ENCODE measurements at regions not wholly inside any gene's neighbourhood (a gene's known extent, or its start where the extent isn't known, plus 50 kb on each side); places are given as distances from the start of the nearest gene placed in this dataset.
A peak's percentile ranks its signal among the peaks of the same experiment; 100 is the strongest.

DNA sequence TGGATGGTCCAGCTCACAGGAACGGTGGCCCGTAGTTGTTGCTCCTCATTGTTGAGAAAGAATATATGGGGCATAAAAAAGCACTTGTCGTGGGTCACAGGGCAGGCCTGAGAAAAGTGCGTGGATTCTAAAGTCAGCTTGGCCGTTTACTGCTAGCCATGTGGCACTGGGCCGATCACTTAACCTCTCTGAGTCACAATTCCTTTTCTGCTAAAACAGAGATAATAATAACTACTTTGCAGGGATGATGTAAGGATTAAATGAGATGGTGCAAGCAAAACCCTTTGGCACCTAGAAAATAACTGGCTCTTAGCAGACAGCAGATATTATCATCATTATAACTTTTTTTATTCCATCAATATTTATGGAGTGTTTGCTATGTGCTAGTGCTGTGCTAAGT, 579.7 kb downstream of the CCDC171 start:
- Histone ChIP-seq H3K4me3 (replicated peaks; ENCODE audit: low read depth, low read length) (no peak overlapping the region), H3K36me3 (ENCODE audit: control insufficient read depth, insufficient read depth, low read length) (no peaks in the 10 kb centered on the region), H3K27me3 (replicated peaks; ENCODE audit: control insufficient read depth, insufficient read depth, low read length) (no peaks in the 10 kb centered on the region)
- TF ChIP-seq, protein P1, sequence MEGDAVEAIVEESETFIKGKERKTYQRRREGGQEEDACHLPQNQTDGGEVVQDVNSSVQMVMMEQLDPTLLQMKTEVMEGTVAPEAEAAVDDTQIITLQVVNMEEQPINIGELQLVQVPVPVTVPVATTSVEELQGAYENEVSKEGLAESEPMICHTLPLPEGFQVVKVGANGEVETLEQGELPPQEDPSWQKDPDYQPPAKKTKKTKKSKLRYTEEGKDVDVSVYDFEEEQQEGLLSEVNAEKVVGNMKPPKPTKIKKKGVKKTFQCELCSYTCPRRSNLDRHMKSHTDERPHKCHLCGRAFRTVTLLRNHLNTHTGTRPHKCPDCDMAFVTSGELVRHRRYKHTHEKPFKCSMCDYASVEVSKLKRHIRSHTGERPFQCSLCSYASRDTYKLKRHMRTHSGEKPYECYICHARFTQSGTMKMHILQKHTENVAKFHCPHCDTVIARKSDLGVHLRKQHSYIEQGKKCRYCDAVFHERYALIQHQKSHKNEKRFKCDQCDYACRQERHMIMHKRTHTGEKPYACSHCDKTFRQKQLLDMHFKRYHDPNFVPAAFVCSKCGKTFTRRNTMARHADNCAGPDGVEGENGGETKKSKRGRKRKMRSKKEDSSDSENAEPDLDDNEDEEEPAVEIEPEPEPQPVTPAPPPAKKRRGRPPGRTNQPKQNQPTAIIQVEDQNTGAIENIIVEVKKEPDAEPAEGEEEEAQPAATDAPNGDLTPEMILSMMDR (IDR thresholded peaks at IDR 0.05; ENCODE audit: insufficient read depth, low read length, poor library complexity, severe bottlenecking), result no peak
- DNase-seq (ENCODE audit: extremely low read depth, insufficient read length), result no peak

DNA sequence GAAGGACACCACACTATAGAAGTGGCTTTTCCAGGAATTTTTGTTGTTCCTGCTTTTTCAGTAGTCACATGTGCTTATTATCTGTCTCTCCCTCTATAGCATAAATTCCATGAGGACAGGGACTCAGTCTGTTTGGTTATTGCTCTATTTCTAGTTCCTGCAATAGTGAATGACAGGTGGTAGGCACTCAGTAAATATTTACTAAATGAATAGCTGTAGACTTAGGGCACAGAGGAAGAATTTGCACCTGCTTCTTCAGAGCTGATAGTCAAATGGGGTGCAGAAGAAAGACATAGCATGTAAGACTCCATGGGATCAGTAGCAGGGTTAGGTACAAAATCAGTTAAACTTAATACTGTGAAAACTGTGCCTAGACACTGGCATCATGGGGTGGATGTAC, 580.2 kb downstream of the CCDC171 start:
- Histone ChIP-seq H3K27me3 (replicated peaks; ENCODE audit: control insufficient read depth, insufficient read depth, low read length) (no peaks in the 10 kb centered on the region), H3K4me3 (replicated peaks; ENCODE audit: low read depth, low read length) (no peak overlapping the region), H3K36me3 (ENCODE audit: control insufficient read depth, insufficient read depth, low read length) (no peaks in the 10 kb centered on the region)
- no peak for DNase-seq (ENCODE audit: extremely low read depth, insufficient read length)
- TF ChIP-seq, protein P1 (IDR thresholded peaks at IDR 0.05; ENCODE audit: insufficient read depth, low read length, poor library complexity, severe bottlenecking), result no peak

DNA sequence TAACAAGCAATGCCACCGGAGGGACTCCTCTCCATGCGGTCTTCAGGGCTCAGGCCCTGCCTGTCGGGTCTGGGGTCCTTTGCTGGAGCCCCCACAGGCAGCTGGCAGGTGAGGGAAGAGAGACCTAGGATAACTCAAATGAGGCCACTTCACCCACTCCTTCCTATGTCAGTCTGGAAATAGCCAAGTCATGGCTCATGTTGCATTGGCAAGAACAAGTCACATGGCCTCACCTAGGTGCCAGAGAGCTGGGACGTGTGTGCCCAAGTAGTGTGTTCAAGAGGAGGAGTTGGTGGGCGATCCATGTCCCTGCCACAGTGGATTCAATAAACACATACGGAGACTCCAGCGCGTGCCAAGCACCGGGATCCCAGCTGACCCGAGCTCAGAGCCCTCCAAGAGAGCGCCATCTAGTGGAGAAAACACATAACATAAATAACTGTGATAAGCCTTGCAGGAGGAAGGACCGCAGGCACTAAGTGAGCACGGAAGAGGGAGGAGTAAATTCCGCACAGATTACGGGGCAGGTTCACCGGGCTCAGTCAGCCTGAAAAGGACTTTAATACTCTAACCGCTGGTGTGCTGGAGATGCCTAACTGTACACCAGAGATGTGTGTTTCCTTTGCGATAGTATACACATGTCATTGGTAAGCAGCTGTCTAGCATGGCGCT, 580.8 kb downstream of the CCDC171 start:
- no peaks in the 10 kb centered on the region for H3K27me3 ChIP-seq (replicated peaks; ENCODE audit: control insufficient read depth, insufficient read depth, low read length)
- TF ChIP-seq, protein P1 (IDR thresholded peaks at IDR 0.05; ENCODE audit: insufficient read depth, low read length, poor library complexity, severe bottlenecking), result peak; percentile 67
- no peaks in the 10 kb centered on the region for H3K36me3 ChIP-seq (ENCODE audit: control insufficient read depth, insufficient read depth, low read length)
- peak; percentile 33 for DNase-seq (ENCODE audit: extremely low read depth, insufficient read length)
- no peak overlapping the region for H3K4me3 ChIP-seq (replicated peaks; ENCODE audit: low read depth, low read length)

DNA sequence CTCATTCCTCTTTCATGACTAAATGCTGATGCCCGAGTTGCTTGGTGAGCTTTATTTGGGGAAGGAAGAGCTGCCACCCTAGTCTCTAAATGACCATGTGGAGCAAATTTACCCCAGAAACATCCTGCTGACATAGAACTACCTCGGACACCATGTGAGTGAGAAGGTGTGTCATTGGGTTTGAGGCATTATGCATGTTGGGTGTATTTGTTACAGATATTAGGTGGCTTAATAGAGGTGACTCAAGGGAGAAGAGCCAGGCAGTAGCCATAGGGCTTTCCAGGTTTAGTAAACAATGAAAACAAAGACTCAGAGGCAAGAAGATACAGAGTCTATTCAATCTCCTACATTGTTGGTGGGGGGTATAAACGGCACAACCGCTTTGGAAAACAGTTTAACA, 581.5 kb downstream of the CCDC171 start:
- no peak overlapping the region for H3K4me3 ChIP-seq (replicated peaks; ENCODE audit: low read depth, low read length)
- TF ChIP-seq, protein P1 (IDR thresholded peaks at IDR 0.05; ENCODE audit: insufficient read depth, low read length, poor library complexity, severe bottlenecking), result no peak
- DNase-seq (ENCODE audit: extremely low read depth, insufficient read length), result no peak

DNA sequence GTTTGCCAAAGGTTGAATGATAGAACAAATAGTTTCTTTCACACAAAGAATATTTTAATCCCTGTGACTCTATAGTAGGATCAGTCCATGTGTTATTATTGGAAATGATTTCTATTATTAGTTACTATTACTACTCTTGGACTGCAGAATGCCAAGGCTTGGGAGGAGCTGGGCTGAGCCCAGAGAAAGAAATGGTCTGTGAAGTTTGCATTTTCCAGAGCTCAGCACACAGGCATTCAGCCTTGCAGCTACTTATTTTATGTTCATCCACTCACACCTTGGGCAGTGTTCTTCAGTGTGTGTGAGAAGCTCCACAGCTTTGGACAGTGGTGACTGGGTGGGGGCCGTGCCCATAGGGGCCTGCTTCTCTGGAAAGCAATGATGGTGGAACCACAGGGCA, 583.1 kb downstream of the CCDC171 start:
- DNase-seq (ENCODE audit: extremely low read depth, insufficient read length), result no peak
- Histone ChIP-seq H3K4me3 (replicated peaks; ENCODE audit: low read depth, low read length) (no peak overlapping the region), H3K36me3 (ENCODE audit: control insufficient read depth, insufficient read depth, low read length) (no peaks in the 10 kb centered on the region), H3K27me3 (replicated peaks; ENCODE audit: control insufficient read depth, insufficient read depth, low read length) (no peaks in the 10 kb centered on the region)
- TF ChIP-seq, protein P1 (IDR thresholded peaks at IDR 0.05; ENCODE audit: insufficient read depth, low read length, poor library complexity, severe bottlenecking), result no peak

More for the DNA sequence above, 581.5 kb downstream of the CCDC171 start:
- no peaks in the 10 kb centered on the region for H3K27me3 ChIP-seq (replicated peaks; ENCODE audit: control insufficient read depth, insufficient read depth, low read length)
- no peaks in the 10 kb centered on the region for H3K36me3 ChIP-seq (ENCODE audit: control insufficient read depth, insufficient read depth, low read length)

DNA sequence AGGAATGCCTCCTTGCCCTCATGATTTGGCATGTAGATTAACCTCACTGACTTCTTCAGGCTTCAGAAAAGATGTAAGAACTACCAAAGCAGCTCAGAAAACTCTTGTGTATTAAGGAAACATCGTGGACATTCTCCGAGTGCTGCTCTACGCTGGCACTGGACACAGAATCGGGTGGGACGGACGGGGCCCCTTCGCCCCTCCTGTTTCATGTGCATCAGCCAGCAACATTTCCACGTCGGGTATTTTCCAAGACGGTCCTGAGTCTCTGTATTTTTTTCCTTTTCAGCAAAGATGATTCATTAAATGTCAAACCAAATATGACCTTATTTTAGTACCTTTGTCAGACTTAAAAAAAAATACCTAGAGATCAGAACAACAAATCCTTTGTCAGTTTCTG, 583.6 kb downstream of the CCDC171 start:
- no peak for DNase-seq (ENCODE audit: extremely low read depth, insufficient read length)
- TF ChIP-seq, protein P1 (IDR thresholded peaks at IDR 0.05; ENCODE audit: insufficient read depth, low read length, poor library complexity, severe bottlenecking), result no peak

More for the DNA sequence above, 583.6 kb downstream of the CCDC171 start:
- Histone ChIP-seq H3K36me3 (ENCODE audit: control insufficient read depth, insufficient read depth, low read length) (no peaks in the 10 kb centered on the region), H3K4me3 (replicated peaks; ENCODE audit: low read depth, low read length) (no peak overlapping the region), H3K27me3 (replicated peaks; ENCODE audit: control insufficient read depth, insufficient read depth, low read length) (no peaks in the 10 kb centered on the region)
